SJSA1 (cell line): ENCODE measurements at regions not wholly inside any gene's neighbourhood (a gene's known extent, or its start where the extent isn't known, plus 50 kb on each side); places are given as distances from the start of the nearest gene placed in this dataset.
"Not testable (repeated sequence)": the region's sequence is repeated elsewhere in the genome, so short reads cannot be mapped to it uniquely, and the experiment has no call there.

Experiments used
- DNase-seq, 2 experiments: peaks; one replicate each; pipeline ENCODE4 v3.0.0-alpha.2; 2015 to 2020; ENCODE audit warnings: low spot score in 2 of 2, low read depth in 1 of 2
- H3K27ac ChIP-seq: fragments of 250-450 bp; sonication (Bioruptor Pico); 2 replicates; pipeline ENCODE4 v1.5.1; 2020; ENCODE audit warnings: mild to moderate bottlenecking, moderate library complexity
- H3K27me3 ChIP-seq: fragments of 250-450 bp; sonication (Bioruptor Pico); replicated peaks from 2 replicates; pipeline ENCODE4 v1.5.1; 2020; ENCODE audit warnings: mild to moderate bottlenecking, moderate library complexity
- H3K36me3 ChIP-seq: fragments of 250-450 bp; sonication (Bioruptor Pico); 2 replicates; pipeline ENCODE4 v1.5.1; 2020; ENCODE audit warnings: mild to moderate bottlenecking
- H3K4me1 ChIP-seq: fragments of 250-450 bp; sonication (Bioruptor Pico); replicated peaks from 2 replicates; pipeline ENCODE4 v1.6.1; 2021; ENCODE audit warnings: mild to moderate bottlenecking
- H3K4me3 ChIP-seq: fragments of 250-450 bp; sonication (Bioruptor Pico); 2 replicates; pipeline ENCODE4 v1.5.1; 2020; ENCODE audit warnings: mild to moderate bottlenecking
- H3K9me3 ChIP-seq: fragments of 250-450 bp; sonication (Bioruptor Pico); replicated peaks from 2 replicates; pipeline ENCODE4 v1.5.1; 2020; ENCODE audit warnings: mild to moderate bottlenecking

DNA sequence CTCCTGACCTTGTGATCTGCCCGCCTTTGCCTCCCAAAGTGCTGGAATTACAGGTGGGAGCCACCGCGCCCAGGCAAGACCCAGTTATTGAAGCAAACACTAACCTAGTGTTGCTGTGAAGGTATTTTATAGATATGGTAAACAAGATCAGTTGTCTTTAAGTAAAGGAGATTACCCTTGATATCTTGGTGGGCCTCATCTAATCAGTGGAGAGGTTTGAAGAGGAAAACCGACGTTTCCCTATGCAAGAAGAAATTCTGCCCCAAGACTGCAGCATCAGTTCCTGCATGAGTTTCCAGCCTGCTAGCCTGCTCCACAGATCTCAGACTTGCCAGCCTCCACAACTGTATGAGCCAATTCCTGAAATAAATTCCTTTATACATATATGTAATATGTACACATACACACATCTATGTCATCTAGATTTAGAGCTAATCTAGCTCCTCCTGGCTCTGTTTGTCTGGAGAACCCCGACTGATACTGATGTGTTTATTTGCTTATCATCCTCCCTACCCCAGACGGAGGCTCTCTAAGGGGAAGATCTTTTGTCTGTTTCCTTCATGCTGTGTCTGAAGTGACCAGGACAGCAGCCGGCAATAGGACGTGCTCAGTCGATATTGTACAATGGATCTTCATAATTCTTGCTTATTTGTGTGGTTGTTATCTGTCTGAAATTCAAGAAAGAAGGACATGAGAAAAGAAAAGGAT is 90.9 kb downstream of the IER5 start:
- Histone ChIP-seq H3K4me3 (no peak overlapping the region), H3K9me3 (no peaks in the 10 kb centered on the region), H3K4me1 (0 out of 2 replicates have a peak, but pooled peaks cover 5% of the 10 kb centered on the region), H3K36me3 (no peaks in the 10 kb centered on the region), H3K27ac (no peak overlapping the region), H3K27me3 (peaks cover 9% of the 10 kb centered on the region)
- peak in 1 of 2 experiments; percentile 6 for DNase-seq

DNA sequence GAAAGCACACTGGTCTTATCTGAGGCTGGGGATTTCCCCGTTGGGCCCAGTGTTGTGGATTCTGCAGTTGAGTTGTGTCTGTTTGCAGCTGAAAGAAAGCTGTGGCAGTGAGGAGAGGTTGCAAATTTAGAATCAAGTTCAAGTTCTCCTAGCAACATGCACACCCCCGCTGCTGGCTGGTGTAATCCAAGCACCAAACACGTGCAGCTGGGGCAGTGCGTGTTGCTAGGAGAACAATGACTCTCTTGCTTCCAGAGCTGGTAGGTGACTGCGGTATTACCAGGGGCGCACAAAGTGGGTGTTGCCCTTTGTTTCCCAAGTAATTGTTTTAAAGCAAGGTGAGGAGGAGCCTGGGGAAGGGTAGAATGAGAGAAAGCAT is 91.5 kb downstream of the IER5 start:
- Histone ChIP-seq H3K4me3 (no peak overlapping the region), H3K36me3 (no peaks in the 10 kb centered on the region), H3K4me1 (0 out of 2 replicates have a peak, but pooled peaks cover 5% of the 10 kb centered on the region), H3K27ac (no peak overlapping the region), H3K9me3 (no peaks in the 10 kb centered on the region), H3K27me3 (peaks cover 9% of the 10 kb centered on the region)
- peak in 1 of 2 experiments; percentile 35 for DNase-seq

DNA sequence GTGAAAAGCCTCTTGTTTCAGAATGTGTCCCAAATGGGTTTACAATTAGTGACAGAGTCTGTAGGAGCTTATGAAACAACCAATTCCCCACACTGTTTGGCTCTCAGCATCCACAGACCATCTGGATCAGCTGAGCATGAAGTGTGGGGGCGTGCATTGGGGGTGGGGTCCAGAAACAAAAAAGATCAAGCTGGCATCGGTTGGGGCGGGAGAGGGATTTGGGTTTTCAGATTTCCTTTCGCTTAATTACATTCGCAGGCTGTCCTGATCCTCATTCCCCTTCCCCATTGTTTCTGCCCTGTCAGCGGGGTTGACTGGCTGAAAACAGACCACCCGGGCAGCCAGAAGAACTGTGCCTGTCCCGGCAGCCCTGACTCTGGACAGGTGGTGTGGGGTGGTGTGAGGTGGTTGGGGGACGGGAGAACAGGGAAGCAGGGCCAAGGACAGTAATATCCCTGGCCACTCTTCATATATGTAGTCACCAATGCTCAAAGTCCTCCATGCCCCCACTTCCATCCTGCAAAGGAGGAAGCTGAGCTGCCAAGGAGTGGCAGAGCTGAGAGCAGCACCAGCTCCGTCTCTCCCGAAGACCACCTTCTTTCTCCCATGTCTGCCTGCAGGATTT is 92.0 kb downstream of the IER5 start:
- no peaks in the 10 kb centered on the region for H3K36me3 ChIP-seq
- 0 out of 2 replicates have a peak, but pooled peaks cover 5% of the 10 kb centered on the region for H3K4me1 ChIP-seq
- H3K27me3 ChIP-seq = peaks cover 9% of the 10 kb centered on the region
- H3K27ac ChIP-seq = no peak overlapping the region
- peak in 1 of 2 experiments; percentile 21 for DNase-seq
- H3K9me3 ChIP-seq = no peaks in the 10 kb centered on the region
- no peak overlapping the region for H3K4me3 ChIP-seq

DNA sequence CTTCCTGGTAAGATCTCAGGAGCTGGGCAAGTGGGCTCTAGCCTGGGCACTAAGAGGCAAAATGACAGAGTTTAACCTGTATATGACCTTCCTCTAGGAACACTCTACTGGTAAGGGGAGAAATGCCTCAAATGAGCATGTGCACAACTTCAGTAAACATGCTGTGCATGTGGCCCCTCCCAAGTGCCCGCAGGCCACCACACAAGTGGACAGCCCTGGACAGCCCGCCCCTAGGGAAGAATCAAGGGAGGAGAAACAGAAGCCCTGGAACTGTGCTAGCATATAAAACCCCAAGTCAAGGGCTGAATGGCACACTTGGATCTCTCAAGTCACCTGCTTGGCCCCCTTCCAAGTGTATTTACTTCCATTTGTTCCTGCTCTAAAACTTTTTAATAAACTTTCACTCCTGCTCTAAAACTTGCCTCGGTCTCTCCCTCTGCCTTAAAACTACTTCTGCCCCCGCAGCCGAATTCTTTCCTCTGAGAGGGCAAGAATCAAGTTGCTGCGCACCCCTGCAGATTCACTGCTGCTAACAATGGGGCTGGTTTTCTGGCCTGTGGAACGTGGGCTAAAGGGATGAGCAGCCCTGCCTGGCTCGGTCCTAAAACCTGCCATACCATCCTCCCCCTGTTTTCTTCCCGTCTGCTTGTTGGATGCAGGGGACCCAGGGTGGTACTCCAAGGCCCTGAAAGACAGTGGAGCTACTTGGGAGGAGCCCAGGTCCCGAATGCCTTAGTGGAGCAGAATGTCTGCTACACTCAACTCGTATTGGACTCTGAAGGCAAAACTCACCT is 93.5 kb downstream of the IER5 start:
- Histone ChIP-seq H3K27me3 (peaks cover 9% of the 10 kb centered on the region), H3K36me3 (no peaks in the 10 kb centered on the region), H3K27ac (no peak overlapping the region), H3K9me3 (no peaks in the 10 kb centered on the region), H3K4me1 (0 out of 2 replicates have a peak, but pooled peaks cover 5% of the 10 kb centered on the region), H3K4me3 (no peak overlapping the region)
- peak in 1 of 2 experiments; percentile 23 for DNase-seq

DNA sequence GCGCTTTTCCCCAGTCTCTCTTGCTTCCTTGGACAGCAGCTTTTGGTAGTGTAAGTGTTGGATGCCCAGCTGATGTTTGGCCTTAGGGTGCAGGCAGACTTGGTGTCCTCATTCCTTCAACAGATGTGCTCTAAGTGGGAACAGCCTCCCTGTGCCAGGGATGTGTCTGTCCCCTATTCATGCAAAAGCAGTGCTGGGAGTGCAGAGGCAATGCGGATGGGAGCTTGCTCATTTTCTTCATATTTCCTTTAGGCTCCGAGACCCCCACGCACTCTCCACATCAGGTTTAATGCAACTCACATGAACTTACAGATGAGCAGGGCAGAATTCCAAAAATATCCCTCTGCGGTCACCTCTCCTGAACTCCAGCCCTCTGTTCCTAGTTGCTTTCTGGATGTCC is 96.1 kb downstream of the IER5 start:
- H3K4me1 ChIP-seq = 0 out of 2 replicates have a peak, but pooled peaks cover 5% of the 10 kb centered on the region
- no peaks in the 10 kb centered on the region for H3K9me3 ChIP-seq
- peaks cover 4% of the 10 kb centered on the region; the same call in 1 of the 2 replicates for H3K27me3 ChIP-seq
- H3K27ac ChIP-seq = no peak overlapping the region
- H3K36me3 ChIP-seq = no peaks in the 10 kb centered on the region
- DNase-seq = no peak
- no peak overlapping the region for H3K4me3 ChIP-seq

DNA sequence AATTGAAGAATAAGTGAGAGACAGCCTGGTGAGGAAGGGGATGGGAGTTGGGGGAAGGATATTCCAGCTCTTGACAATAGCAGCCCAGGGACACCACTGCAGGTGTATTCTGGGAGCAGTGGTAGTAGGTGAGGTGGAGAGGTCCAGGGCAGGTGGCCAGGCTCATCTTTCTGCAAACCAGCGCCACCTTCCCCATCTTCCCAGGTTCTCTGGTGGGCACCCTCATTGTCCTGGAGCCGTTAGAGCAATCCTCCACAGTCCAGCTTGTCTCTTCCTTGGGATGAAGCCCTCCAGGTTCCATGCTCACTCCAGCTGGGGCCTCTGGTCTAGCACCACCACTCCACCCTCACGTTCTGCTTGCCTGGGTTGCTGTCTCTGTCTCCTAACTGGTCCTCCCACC is 97.0 kb downstream of the IER5 start:
- H3K27me3 ChIP-seq = peaks cover 4% of the 10 kb centered on the region; the same call in 1 of the 2 replicates
- no peak for DNase-seq
- H3K36me3 ChIP-seq = no peaks in the 10 kb centered on the region
- no peaks in the 10 kb centered on the region for H3K9me3 ChIP-seq
- H3K4me1 ChIP-seq = no peaks in the 10 kb centered on the region
- H3K27ac ChIP-seq = no peak overlapping the region
- no peak overlapping the region for H3K4me3 ChIP-seq

DNA sequence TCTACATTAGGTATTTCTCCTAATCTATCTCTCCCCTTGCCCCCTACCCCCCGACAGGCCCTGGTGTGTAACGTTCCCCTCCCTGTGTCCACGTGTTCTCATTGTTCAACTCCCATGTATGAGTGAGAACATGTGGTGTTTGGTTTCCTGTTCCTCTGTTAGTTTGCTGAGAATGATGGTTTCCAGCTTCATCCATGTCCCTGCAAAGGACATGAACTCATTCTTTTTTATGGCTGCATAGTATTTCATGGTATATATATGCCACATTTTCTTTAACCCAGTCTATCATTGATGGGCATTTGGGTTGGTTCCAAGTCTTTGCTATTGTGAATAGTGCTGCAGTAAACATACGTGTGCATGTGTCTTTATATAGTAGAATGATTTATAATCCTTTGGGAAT is 97.6 kb downstream of the IER5 start:
- H3K27me3 ChIP-seq, H3K36me3 ChIP-seq, H3K4me1 ChIP-seq, DNase-seq, H3K9me3 ChIP-seq, H3K4me3 ChIP-seq, H3K27ac ChIP-seq: not testable (repeated sequence)

DNA sequence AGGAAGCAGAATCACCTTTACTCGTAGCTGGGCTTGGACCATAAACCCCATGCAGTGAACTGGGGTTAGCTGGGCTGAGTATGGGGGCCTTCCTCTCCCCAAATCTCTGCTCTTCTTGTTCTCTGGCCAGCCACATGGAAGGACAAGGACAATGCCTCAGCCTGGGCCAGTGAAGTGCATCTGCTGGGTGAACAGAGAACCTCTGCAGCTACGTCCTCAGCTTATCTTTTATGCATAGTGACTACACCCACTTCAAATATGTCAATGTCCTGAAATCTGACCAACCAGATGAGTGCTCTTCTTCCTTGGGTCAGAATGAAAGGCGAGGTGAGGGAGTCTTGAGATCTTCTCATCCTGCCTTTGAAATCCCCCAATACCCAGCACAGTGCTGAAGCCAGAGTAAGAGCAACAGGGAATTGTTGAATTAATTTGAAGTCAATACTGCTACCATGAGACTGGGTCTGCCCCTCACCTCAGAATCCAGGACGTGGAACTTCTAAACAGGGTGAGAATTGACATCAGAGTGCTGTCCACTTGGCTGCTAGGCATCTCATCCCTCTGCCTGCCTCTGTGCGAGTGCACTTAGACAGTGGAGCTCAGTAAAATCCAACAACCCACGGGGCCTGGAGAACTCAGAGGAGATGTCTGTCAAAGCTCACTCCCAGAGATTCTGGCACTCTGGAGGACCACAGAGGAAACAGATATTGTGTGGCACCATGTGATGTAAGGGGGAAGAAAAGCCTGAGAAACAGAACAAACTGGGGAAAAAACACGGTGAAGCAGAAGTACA is 99.0 kb downstream of the IER5 start:
- Histone ChIP-seq H3K9me3 (no peaks in the 10 kb centered on the region), H3K4me3 (no peak overlapping the region), H3K27ac (no peak overlapping the region), H3K36me3 (no peaks in the 10 kb centered on the region), H3K27me3 (peaks cover 4% of the 10 kb centered on the region; the same call in 1 of the 2 replicates), H3K4me1 (no peaks in the 10 kb centered on the region)
- DNase-seq = no peak

DNA sequence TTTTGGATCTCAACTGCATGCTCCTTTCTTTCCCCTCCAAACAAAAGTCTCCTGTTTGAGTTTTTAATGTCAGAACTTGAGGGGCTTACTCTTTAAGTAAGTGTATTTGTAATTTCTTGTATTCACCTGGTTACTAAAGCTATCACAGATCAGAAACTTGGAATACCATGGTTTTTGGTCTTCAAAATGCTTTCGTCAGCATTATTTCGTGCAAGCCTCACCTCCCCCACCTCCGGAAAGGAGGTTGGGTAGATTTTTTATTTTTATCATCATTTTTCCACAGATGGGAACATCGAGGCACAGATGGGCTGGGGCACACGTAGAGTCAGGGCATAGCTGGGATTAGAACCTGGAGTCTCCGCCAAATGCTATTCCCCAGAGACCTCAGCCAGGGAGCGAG is 100.7 kb downstream of the IER5 start:
- Histone ChIP-seq H3K4me1 (no peaks in the 10 kb centered on the region), H3K27me3 (no peaks in the 10 kb centered on the region; the same call in 1 of the 2 replicates), H3K4me3 (no peak overlapping the region), H3K27ac (no peak overlapping the region), H3K36me3 (no peaks in the 10 kb centered on the region), H3K9me3 (no peaks in the 10 kb centered on the region)
- no peak for DNase-seq

DNA sequence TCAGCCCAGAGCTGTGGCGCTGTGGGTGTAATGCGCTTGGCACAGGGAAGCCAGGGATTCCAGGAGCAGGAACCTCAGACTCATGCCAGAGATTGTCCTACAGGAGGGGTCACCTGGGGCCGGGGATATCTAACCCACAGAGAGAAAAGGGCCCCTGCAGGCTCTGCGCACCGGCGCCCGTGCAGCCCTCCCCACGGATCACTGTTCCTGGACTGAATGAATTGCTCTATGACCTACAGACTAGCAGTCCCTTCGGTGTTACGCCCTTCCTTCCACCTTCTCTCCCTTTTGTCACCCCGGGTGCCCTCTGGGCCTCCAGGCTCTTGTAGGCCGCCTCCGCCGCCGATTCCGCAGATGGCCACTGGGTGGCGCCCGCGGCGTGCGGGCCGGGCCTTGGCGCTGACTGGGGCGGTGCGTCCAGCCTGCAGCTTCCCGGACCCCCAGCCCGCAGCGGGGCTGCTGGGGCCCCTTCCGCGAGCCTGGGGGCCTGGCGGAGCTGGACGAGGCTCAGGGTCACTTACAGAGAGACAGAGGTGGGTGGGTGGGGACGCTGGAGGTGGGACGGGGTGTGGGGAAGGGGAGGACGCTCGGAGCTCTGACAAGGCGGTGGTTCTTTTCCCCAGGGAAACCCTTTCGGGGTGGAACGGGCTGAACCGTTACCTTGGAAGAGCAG is 101.3 kb downstream of the IER5 start:
- H3K4me3 ChIP-seq = no peak overlapping the region
- DNase-seq = peak; percentile 45 to 57
- no peak overlapping the region for H3K27ac ChIP-seq
- H3K27me3 ChIP-seq = no peaks in the 10 kb centered on the region; the same call in 1 of the 2 replicates
- H3K4me1 ChIP-seq = no peaks in the 10 kb centered on the region
- no peaks in the 10 kb centered on the region for H3K36me3 ChIP-seq
- no peaks in the 10 kb centered on the region for H3K9me3 ChIP-seq

DNA sequence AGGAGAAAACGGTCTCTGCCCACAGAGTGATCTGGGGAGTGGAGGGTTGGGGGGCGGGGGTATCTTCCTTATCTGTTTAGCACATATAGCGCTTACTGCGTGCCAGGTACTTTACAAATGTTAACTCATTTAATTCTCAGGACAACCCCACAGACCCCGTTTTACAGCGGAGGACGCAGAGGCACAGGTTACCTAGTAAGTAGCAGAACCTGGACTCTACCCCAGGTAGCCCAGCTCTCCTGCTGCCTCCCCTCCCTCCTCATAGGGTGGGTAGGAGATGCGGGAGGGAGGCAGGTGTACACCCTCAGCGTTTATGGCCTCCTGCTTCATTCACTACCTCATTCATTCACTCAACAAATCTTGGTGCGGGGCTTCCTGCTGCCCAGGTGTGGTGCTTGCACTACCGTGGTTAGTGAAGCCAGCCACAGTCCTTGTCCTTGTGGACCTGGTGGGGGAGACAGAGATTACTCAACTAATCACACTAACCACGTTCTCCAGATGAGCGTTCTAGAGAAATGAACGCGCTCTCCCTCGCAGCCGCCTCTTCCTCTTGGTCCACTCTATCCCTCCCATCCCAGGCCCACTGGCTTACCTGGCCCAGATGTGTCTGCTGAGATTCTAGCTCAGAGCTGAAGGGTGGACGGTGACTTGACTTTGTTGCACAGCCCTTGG is 102.0 kb downstream of the IER5 start:
- no peak for DNase-seq
- Histone ChIP-seq H3K27me3 (no peaks in the 10 kb centered on the region; the same call in 1 of the 2 replicates), H3K4me1 (no peaks in the 10 kb centered on the region), H3K36me3 (no peaks in the 10 kb centered on the region), H3K27ac (no peak overlapping the region), H3K9me3 (no peaks in the 10 kb centered on the region), H3K4me3 (no peak overlapping the region)

DNA sequence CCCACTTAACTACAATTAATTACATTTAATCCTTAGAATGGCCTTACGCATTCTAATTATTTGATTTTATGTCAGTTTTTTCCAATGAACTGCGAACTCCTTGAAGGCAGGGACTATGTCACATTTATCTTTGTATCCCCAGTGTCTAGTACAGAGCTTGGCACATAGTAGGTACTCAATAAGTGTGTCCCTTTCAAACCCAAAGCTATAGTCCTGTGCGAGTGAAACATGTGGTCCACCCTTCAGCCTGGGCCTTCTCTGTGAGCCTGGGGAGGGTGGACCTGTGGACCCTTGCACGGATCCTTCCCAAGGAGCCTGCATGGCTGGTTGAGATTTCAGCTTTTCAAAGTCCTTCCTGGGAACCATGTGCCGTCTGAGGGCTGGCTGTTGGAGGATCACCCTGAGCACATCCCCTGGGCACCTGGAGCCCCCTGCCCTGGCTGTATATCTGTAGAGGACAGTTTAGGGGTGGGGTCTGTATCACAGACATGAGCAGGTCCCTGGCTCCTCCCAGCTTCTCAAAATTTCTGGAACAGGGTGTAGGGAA is 103.1 kb downstream of the IER5 start:
- H3K27me3 ChIP-seq = no peaks in the 10 kb centered on the region; the same call in 1 of the 2 replicates
- H3K4me1 ChIP-seq = no peaks in the 10 kb centered on the region
- H3K9me3 ChIP-seq = no peaks in the 10 kb centered on the region
- H3K36me3 ChIP-seq = no peaks in the 10 kb centered on the region
- no peak overlapping the region for H3K4me3 ChIP-seq
- no peak for DNase-seq
- no peak overlapping the region for H3K27ac ChIP-seq
